IMR-90 (cell line): ENCODE measurements at regions not wholly inside any gene's neighbourhood (a gene's known extent, or its start where the extent isn't known, plus 50 kb on each side); places are given as distances from the start of the nearest gene placed in this dataset.

Source experiments
- ATAC-seq: fragments of 200-7000 bp; cut with Tn5 transposase; 2 replicates; pipeline ENCODE4 v1.9.1; 2020; ENCODE audit warnings: low read depth, mild to moderate bottlenecking, moderate library complexity
- BruUV-seq: library from RNA; stranded (reverse); fragments of 400-500 nt; replicated peaks from 2 replicates; lab custom pipeline; 2021; lab: Mats Ljungman, UMichigan
- CTCF ChIA-PET: fragments of 300-600 bp; formaldehyde crosslinking; extraction: SDS; loops from one replicate; lab custom pipeline; 2021; ENCODE audit warnings: antibody characterized with exemption; lab: Yijun Ruan, JAX
- POLR2A ChIA-PET: fragments of 300-600 bp; sonication (Branson Sonifier 250); formaldehyde crosslinking; loops from one replicate; lab custom pipeline; 2022; ENCODE audit warnings: antibody characterized with exemption; ENCODE audit not compliant: unreplicated experiment; lab: Charles Lee
- DNase-seq: peaks from one replicate; pipeline ENCODE4 v3.0.0; 2013
- H2AFZ ChIP-seq: replicated peaks from 2 replicates; pipeline ENCODE3; 2013; ENCODE audit warnings: low read length, mild to moderate bottlenecking; ENCODE audit not compliant: poor library complexity
- H2AK5ac ChIP-seq: 2 replicates; pipeline ENCODE4 v1.6.1; 2013; ENCODE audit warnings: low read depth, low read length, inconsistent platforms
- H2AK9ac ChIP-seq: replicated peaks from 2 replicates; pipeline ENCODE3; 2013; ENCODE audit warnings: mild to moderate bottlenecking, low read depth, low read length, moderate library complexity; ENCODE audit not compliant: poor library complexity
- H2BK120ac ChIP-seq: 2 replicates; pipeline ENCODE4 v1.6.1; 2013; ENCODE audit warnings: low read depth, low read length, inconsistent platforms
- H2BK15ac ChIP-seq: 3 replicates; pipeline ENCODE4 v1.6.1; 2013; ENCODE audit warnings: low read depth, low read length, inconsistent platforms
- H2BK20ac ChIP-seq: 2 replicates; pipeline ENCODE4 v1.6.1; 2013; ENCODE audit warnings: low read depth, mild to moderate bottlenecking, inconsistent platforms, low read length, moderate library complexity
- H2BK5ac ChIP-seq: 2 replicates; pipeline ENCODE4 v1.6.1; 2013; ENCODE audit warnings: mild to moderate bottlenecking, low read depth, low read length, inconsistent platforms; ENCODE audit not compliant: poor library complexity, severe bottlenecking
- H3K14ac ChIP-seq: replicated peaks from 2 replicates; pipeline ENCODE4 v1.6.1; 2013; ENCODE audit warnings: low read depth, low read length, inconsistent platforms
- H3K18ac ChIP-seq: 2 replicates; pipeline ENCODE4 v1.6.1; 2013; ENCODE audit warnings: low read depth, low read length, control low read depth
- H3K23ac ChIP-seq: 2 replicates; pipeline ENCODE4 v1.6.1; 2013; ENCODE audit warnings: low read depth, low read length, inconsistent platforms
- H3K27ac ChIP-seq: 2 replicates; pipeline ENCODE4 v1.5.1; 2013; ENCODE audit warnings: mild to moderate bottlenecking, control low read depth, low read length; ENCODE audit not compliant: insufficient read depth
- H3K27me3 ChIP-seq: 2 replicates; pipeline ENCODE4 v1.6.1; 2013; ENCODE audit warnings: low read length; ENCODE audit not compliant: control insufficient read depth, insufficient read depth
- H3K36me3 ChIP-seq: 2 replicates; pipeline ENCODE4 v1.6.1; 2013; ENCODE audit warnings: low read length, mixed read lengths; ENCODE audit not compliant: control insufficient read depth, insufficient read depth
- H3K4ac ChIP-seq: 2 replicates; pipeline ENCODE4 v1.6.1; 2013; ENCODE audit warnings: low read depth, low read length, inconsistent platforms
- H3K4me1 ChIP-seq: 2 replicates; pipeline ENCODE4 v1.6.1; 2013; ENCODE audit warnings: low read length, mixed read lengths; ENCODE audit not compliant: control insufficient read depth, insufficient read depth
- H3K4me2 ChIP-seq: 2 replicates; pipeline ENCODE4 v1.6.1; 2013; ENCODE audit warnings: low read depth, mild to moderate bottlenecking, control low read depth, low read length, moderate library complexity
- H3K4me3 ChIP-seq: 2 replicates; pipeline ENCODE4 v1.5.1; 2013; ENCODE audit warnings: low read depth, mild to moderate bottlenecking, control low read depth, low read length, moderate library complexity; ENCODE audit not compliant: insufficient read depth
- H3K56ac ChIP-seq: 2 replicates; pipeline ENCODE4 v1.6.1; 2013; ENCODE audit warnings: low read length, inconsistent platforms; ENCODE audit not compliant: insufficient read depth; ENCODE audit errors: extremely low read depth
- H3K79me1 ChIP-seq, 2 experiments: 2 replicates each; pipeline ENCODE4 v1.6.1; 2013; ENCODE audit warnings: low read length in 2 of 2, inconsistent platforms in 1 of 2, low read depth in 1 of 2
- H3K9ac ChIP-seq: 2 replicates; pipeline ENCODE4 v1.6.1; 2013; ENCODE audit warnings: low read depth, low read length, control low read depth
- H3K9me1 ChIP-seq: 2 replicates; pipeline ENCODE4 v1.6.1; 2013; ENCODE audit warnings: low read length, inconsistent platforms; ENCODE audit not compliant: insufficient read depth
- H3K9me3 ChIP-seq: 2 replicates; pipeline ENCODE4 v1.6.1; 2013; ENCODE audit warnings: low read length; ENCODE audit not compliant: control insufficient read depth, insufficient read depth
- H4K20me1 ChIP-seq: 2 replicates; pipeline ENCODE4 v1.6.1; 2013; ENCODE audit warnings: low read length, inconsistent platforms; ENCODE audit not compliant: insufficient read depth
- H4K5ac ChIP-seq: 2 replicates; pipeline ENCODE4 v1.6.1; 2013; ENCODE audit warnings: mild to moderate bottlenecking, low read depth, low read length, control low read depth
- H4K8ac ChIP-seq, 2 experiments: 2 replicates each; pipeline ENCODE4 v1.6.1; 2013; ENCODE audit warnings: low read depth in 2 of 2, low read length in 2 of 2, control low read depth in 1 of 2, inconsistent platforms in 1 of 2
- H4K91ac ChIP-seq: 2 replicates; pipeline ENCODE4 v1.6.1; 2013; ENCODE audit warnings: low read depth, low read length, inconsistent platforms; ENCODE audit not compliant: insufficient read depth
- BHLHE40 ChIP-seq: fragments of 150-350 bp; IDR thresholded peaks from 2 replicates; pipeline ENCODE4 v1.6.1; 2016; ENCODE audit warnings: mild to moderate bottlenecking, low read depth, low read length
- CEBPB ChIP-seq: IDR thresholded peaks from 2 replicates; pipeline ENCODE4 v1.6.1; 2012; ENCODE audit warnings: low read depth, low read length, improper control_type of control experiment
- CHD1 ChIP-seq: IDR thresholded peaks from 2 replicates; pipeline ENCODE4 v1.6.1; 2012; ENCODE audit warnings: low read depth, low read length, improper control_type of control experiment
- ELK1 ChIP-seq: fragments of 150-350 bp; IDR thresholded peaks from 2 replicates; pipeline ENCODE4 v1.6.1; 2016; ENCODE audit warnings: low read depth, mild to moderate bottlenecking, low read length, moderate library complexity, borderline replicate concordance
- FOS ChIP-seq: fragments of 150-350 bp; IDR thresholded peaks from 2 replicates; pipeline ENCODE4 v1.6.1; 2016; ENCODE audit warnings: low read depth, low read length
- MAFK ChIP-seq: IDR thresholded peaks from 2 replicates; pipeline ENCODE4 v1.6.1; 2012; ENCODE audit warnings: low read depth, low read length, improper control_type of control experiment
- MAZ ChIP-seq: IDR thresholded peaks from 2 replicates; pipeline ENCODE4 v1.6.1; 2012; ENCODE audit warnings: low read depth, mild to moderate bottlenecking, low read length, improper control_type of control experiment, moderate library complexity, borderline replicate concordance
- MXI1 ChIP-seq: IDR thresholded peaks from 2 replicates; pipeline ENCODE4 v1.6.1; 2012; ENCODE audit warnings: low read depth, mild to moderate bottlenecking, low read length, moderate library complexity, borderline replicate concordance
- NFE2L2 ChIP-seq: fragments of 150-350 bp; IDR thresholded peaks from 2 replicates; pipeline ENCODE4 v1.6.1; 2016; ENCODE audit warnings: low read depth, mild to moderate bottlenecking, low read length
- RAD21 ChIP-seq: IDR thresholded peaks from 2 replicates; pipeline ENCODE4 v1.6.1; 2012; ENCODE audit warnings: low read length, improper control_type of control experiment
- RCOR1 ChIP-seq: IDR thresholded peaks from 2 replicates; pipeline ENCODE4 v1.6.1; 2012; ENCODE audit warnings: mild to moderate bottlenecking, low read length, improper control_type of control experiment; ENCODE audit not compliant: insufficient replicate concordance
- RFX5 ChIP-seq: IDR thresholded peaks from 2 replicates; pipeline ENCODE4 v1.8.0; 2012; ENCODE audit warnings: low read depth, mild to moderate bottlenecking, low read length, moderate library complexity
- SMC3 ChIP-seq: fragments of 150-350 bp; IDR thresholded peaks from 2 replicates; pipeline ENCODE4 v1.6.1; 2016; ENCODE audit warnings: low read depth, mild to moderate bottlenecking, antibody characterized with exemption, low read length, moderate library complexity
- USF2 ChIP-seq: fragments of 150-350 bp; IDR thresholded peaks from 2 replicates; pipeline ENCODE4 v1.6.1; 2017; ENCODE audit warnings: mild to moderate bottlenecking, antibody characterized with exemption, low read length, low read depth
- WGBS, 2 experiments: methylation state at CpG; one replicate each; pipeline versions ENCODE4 v1.1.5 to v1.1.7; 2013; ENCODE audit warnings: missing lambda C conversion rate in 2 of 2; ENCODE audit not compliant: insufficient read length in 1 of 2; ENCODE audit errors: extremely low coverage in 2 of 2; 5-methylcytosine and 5-hydroxymethylcytosine counted together
- dilution Hi-C: fragments of 300-500 bp; cut with HindIII; formaldehyde crosslinking; loops from one replicate; pipeline ENCODE4 v1.14.3; 2018; ENCODE audit warnings: low sequenced_read_pairs; ENCODE audit not compliant: unreplicated experiment
- in situ Hi-C: fragments of 300-500 bp; cut with MboI; formaldehyde crosslinking; loops from 3 replicates; pipeline ENCODE4 v1.14.3; 2019; ENCODE audit warnings: low sequenced_read_pairs, inconsistent platforms, mixed read lengths
- intact Hi-C: fragments of 100-400 bp; cut with micrococcal nuclease; formaldehyde crosslinking; loops from 2 replicates; pipeline ENCODE4 v1.10.0; 2022
- TF ChIP-seq, protein P1 (sequence below): conservative IDR thresholded peaks from 2 replicates; pipeline ENCODE4 v1.5.1; 2012; ENCODE audit warnings: mild to moderate bottlenecking, low read depth, low read length, improper control_type of control experiment

- Histone ChIP-seq H3K56ac (no peak overlapping the region), H3K9me1 (peaks cover 5% of the 10 kb centered on the region; the same call in 1 of the 2 replicates), H3K79me1 (no peaks in the 10 kb centered on the region; a peak in 2 of 4 replicates), H2AK9ac (no peak overlapping the region), H2BK15ac (peak overlapping the region; percentile 74; the same call in 1 of the 3 replicates), H3K4me2 (no peak overlapping the region), H3K23ac (0 out of 2 replicates have a peak overlapping the region, but pooled peaks have one; percentile 33), H3K4me1 (peaks cover 2% of the 10 kb centered on the region), H2AK5ac (no peak overlapping the region), H3K9ac (no peak overlapping the region), H4K5ac (peak overlapping the region; percentile 77; the same call in 1 of the 2 replicates), H3K4me3 (no peak overlapping the region), H3K36me3 (no peaks in the 10 kb centered on the region), H3K4ac (peak overlapping the region; percentile 19; the same call in 1 of the 2 replicates), H3K27me3 (no peaks in the 10 kb centered on the region), H2AFZ (no peak overlapping the region), H2BK20ac (0 out of 2 replicates have a peak overlapping the region, but pooled peaks have one; percentile 44), H2BK5ac (no peak overlapping the region), H3K9me3 (no peaks in the 10 kb centered on the region), H3K27ac (no peak overlapping the region), H3K18ac (no peak overlapping the region), H4K20me1 (no peaks in the 10 kb centered on the region), H3K14ac (no peak overlapping the region), H2BK120ac (peak overlapping the region; percentile 18; the same call in 1 of the 2 replicates), H4K91ac (no peak overlapping the region), H4K8ac (no peak overlapping the region)
- intact Hi-C loops (no loop called here), in situ Hi-C loops (no loop called here), dilution Hi-C loops (no loop called here)
- no CpG with 5 or more reads among the region's 5 CpGs for WGBS, 2 experiments
- no TSS peak for BruUV-seq
- POLR2A ChIA-PET: no interaction called here
- CTCF ChIA-PET: no interaction called here
- DNase-seq (no peak), ATAC-seq (no peak)
- TF ChIP-seq BHLHE40 (no peak), SMC3 (no peak), USF2 (no peak), RCOR1 (no peak), RAD21 (no peak), MAZ (no peak), ELK1 (no peak), MAFK (no peak), CEBPB (no peak), CHD1 (no peak), NFE2L2 (no peak), RFX5 (no peak), FOS (no peak), MXI1 (no peak)
- TF ChIP-seq, protein P1, sequence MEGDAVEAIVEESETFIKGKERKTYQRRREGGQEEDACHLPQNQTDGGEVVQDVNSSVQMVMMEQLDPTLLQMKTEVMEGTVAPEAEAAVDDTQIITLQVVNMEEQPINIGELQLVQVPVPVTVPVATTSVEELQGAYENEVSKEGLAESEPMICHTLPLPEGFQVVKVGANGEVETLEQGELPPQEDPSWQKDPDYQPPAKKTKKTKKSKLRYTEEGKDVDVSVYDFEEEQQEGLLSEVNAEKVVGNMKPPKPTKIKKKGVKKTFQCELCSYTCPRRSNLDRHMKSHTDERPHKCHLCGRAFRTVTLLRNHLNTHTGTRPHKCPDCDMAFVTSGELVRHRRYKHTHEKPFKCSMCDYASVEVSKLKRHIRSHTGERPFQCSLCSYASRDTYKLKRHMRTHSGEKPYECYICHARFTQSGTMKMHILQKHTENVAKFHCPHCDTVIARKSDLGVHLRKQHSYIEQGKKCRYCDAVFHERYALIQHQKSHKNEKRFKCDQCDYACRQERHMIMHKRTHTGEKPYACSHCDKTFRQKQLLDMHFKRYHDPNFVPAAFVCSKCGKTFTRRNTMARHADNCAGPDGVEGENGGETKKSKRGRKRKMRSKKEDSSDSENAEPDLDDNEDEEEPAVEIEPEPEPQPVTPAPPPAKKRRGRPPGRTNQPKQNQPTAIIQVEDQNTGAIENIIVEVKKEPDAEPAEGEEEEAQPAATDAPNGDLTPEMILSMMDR: no peak
Observed at GRCh38 chr11:22928207-22928917, 68.1 kb upstream of the CCDC179 start.
